ENCODE measurements at regions not wholly inside any gene's neighbourhood (a gene's known extent, or its start where the extent isn't known, plus 50 kb on each side); places are given as distances from the start of the nearest gene placed in this dataset.

- FAIRE-seq = peak; percentile 28
- no peak for DNase-seq (ENCODE audit: low read depth)
- Histone ChIP-seq H3K4me3 (ENCODE audit: low read depth, low read length) (no peak overlapping the region), H3K36me3 (ENCODE audit: control insufficient read depth, insufficient read depth, low read length) (no peaks in the 10 kb centered on the region), H3K27me3 (ENCODE audit: control insufficient read depth, insufficient read depth, low read length) (no peaks in the 10 kb centered on the region)
- TF ChIP-seq CTCF (IDR thresholded peaks at IDR 0.05; ENCODE audit: insufficient read depth, low read length, severe bottlenecking) = no peak
Observed at GRCh38 chr9:129500863-129501770, 119.8 kb downstream of the C9orf50 start.

- DNase-seq (ENCODE audit: low read depth) (no peak), FAIRE-seq (no peak)
- no peaks in the 10 kb centered on the region for H3K27me3 ChIP-seq (ENCODE audit: control insufficient read depth, insufficient read depth, low read length)
- no peaks in the 10 kb centered on the region for H3K36me3 ChIP-seq (ENCODE audit: control insufficient read depth, insufficient read depth, low read length)
- TF ChIP-seq CTCF (IDR thresholded peaks at IDR 0.05; ENCODE audit: insufficient read depth, low read length, severe bottlenecking) = no peak
- H3K4me3 ChIP-seq (ENCODE audit: low read depth, low read length) = no peak overlapping the region
Observed at GRCh38 chr9:129500161-129500862, 120.6 kb downstream of the C9orf50 start.

- Histone ChIP-seq H3K36me3 (ENCODE audit: control insufficient read depth, insufficient read depth, low read length) (no peaks in the 10 kb centered on the region), H3K4me3 (ENCODE audit: low read depth, low read length) (no peak overlapping the region), H3K27me3 (ENCODE audit: control insufficient read depth, insufficient read depth, low read length) (no peaks in the 10 kb centered on the region)
- FAIRE-seq (peak; percentile 23), DNase-seq (ENCODE audit: low read depth) (no peak)
- no peak for TF ChIP-seq CTCF (IDR thresholded peaks at IDR 0.05; ENCODE audit: insufficient read depth, low read length, severe bottlenecking)
Observed at GRCh38 chr9:129498451-129499384, 122.2 kb downstream of the C9orf50 start.

GRCh38 chr9:129497813-129498450, 123.0 kb downstream of the C9orf50 start:
- peak overlapping the region; percentile 71 for H3K4me3 ChIP-seq (ENCODE audit: low read depth, low read length)
- FAIRE-seq = peak; percentile 23
- H3K36me3 ChIP-seq (ENCODE audit: control insufficient read depth, insufficient read depth, low read length) = peaks cover 2% of the 10 kb centered on the region
- TF ChIP-seq CTCF (IDR thresholded peaks at IDR 0.05; ENCODE audit: insufficient read depth, low read length, severe bottlenecking) = no peak
- H3K27me3 ChIP-seq (ENCODE audit: control insufficient read depth, insufficient read depth, low read length) = no peaks in the 10 kb centered on the region
- no peak for DNase-seq (ENCODE audit: low read depth)
